Urothelium cell line (cell line): ENCODE measurements at regions not wholly inside any gene's neighbourhood (a gene's known extent, or its start where the extent isn't known, plus 50 kb on each side); places are given as distances from the start of the nearest gene placed in this dataset.

Experiments
- DNase-seq: peaks from one replicate; pipeline ENCODE4 v3.0.0; 2011; ENCODE audit warnings: low spot score, mixed read lengths
- FAIRE-seq: peaks from 2 replicates; lab custom pipeline; 2011; peaks lifted over from hg19 to GRCh38; lab: Jason Lieb, UNC

GRCh38 chr9:134243778-134244467, 79.6 kb upstream of the RNU6ATAC start:
- FAIRE-seq, result no peak
- DNase-seq, result no peak

- FAIRE-seq, result no peak
Observed at GRCh38 chr9:134245179-134245578, 80.8 kb upstream of the RNU6ATAC start.

GRCh38 chr9:134247918-134248631, 78.2 kb upstream of the RXRA start:
- DNase-seq, result no peak
- FAIRE-seq, result no peak

More at GRCh38 chr9:134245179-134245578, 80.8 kb upstream of the RNU6ATAC start:
- no peak for DNase-seq

- no peak for DNase-seq
- no peak for FAIRE-seq
Observed at GRCh38 chr9:134251296-134252069, 74.8 kb upstream of the RXRA start.

- DNase-seq (no peak), FAIRE-seq (no peak)
Observed at GRCh38 chr9:134252084-134252830, 74.0 kb upstream of the RXRA start.

GRCh38 chr9:134253606-134254205, 72.5 kb upstream of the RXRA start:
- no peak for FAIRE-seq
- DNase-seq, result no peak

- DNase-seq (no peak), FAIRE-seq (no peak)
Observed at GRCh38 chr9:134258332-134258731, 67.9 kb upstream of the RXRA start.

GRCh38 chr9:134258828-134259546, 67.3 kb upstream of the RXRA start:
- DNase-seq (no peak), FAIRE-seq (no peak)

- DNase-seq (no peak), FAIRE-seq (no peak)
Observed at GRCh38 chr9:134259708-134260107, 66.5 kb upstream of the RXRA start.

- DNase-seq (no peak), FAIRE-seq (no peak)
Observed at GRCh38 chr9:134260801-134261200, 65.5 kb upstream of the RXRA start.

GRCh38 chr9:134262035-134262434, 64.2 kb upstream of the RXRA start:
- DNase-seq (no peak), FAIRE-seq (no peak)

- no peak for DNase-seq
- no peak for FAIRE-seq
Observed at GRCh38 chr9:134263596-134263995, 62.7 kb upstream of the RXRA start.

GRCh38 chr9:134264169-134264568, 62.1 kb upstream of the RXRA start:
- FAIRE-seq, result no peak
- DNase-seq, result no peak

GRCh38 chr9:134265078-134265477, 61.2 kb upstream of the RXRA start:
- FAIRE-seq (no peak), DNase-seq (no peak)

- peak; percentile 27 for FAIRE-seq
- DNase-seq, result no peak
Observed at GRCh38 chr9:134266418-134266817, 59.8 kb upstream of the RXRA start.

GRCh38 chr9:134267305-134267880, 58.9 kb upstream of the RXRA start:
- FAIRE-seq (no peak), DNase-seq (no peak)

GRCh38 chr9:134267881-134268724, 58.2 kb upstream of the RXRA start:
- DNase-seq, result no peak

GRCh38 chr9:134268747-134269146, 57.5 kb upstream of the RXRA start:
- FAIRE-seq (no peak), DNase-seq (no peak)

More at GRCh38 chr9:134267881-134268724, 58.2 kb upstream of the RXRA start:
- FAIRE-seq, result no peak
